HL-60/S4 treated with retinoic acid at 250 ng/mL for 4 days and 3 days (cell line): ENCODE measurements at regions not wholly inside any gene's neighbourhood (a gene's known extent, or its start where the extent isn't known, plus 50 kb on each side); places are given as distances from the start of the nearest gene placed in this dataset.
"Not testable (repeated sequence)": the region's sequence is repeated elsewhere in the genome, so short reads cannot be mapped to it uniquely, and the experiment has no call there.

Experiments used
- in situ Hi-C: fragments of 300-500 bp; cut with MboI; formaldehyde crosslinking; loops from 2 replicates; pipeline ENCODE4 v1.7.0; 2022; ENCODE audit warnings: low sequenced_read_pairs

- in situ Hi-C loops = no loop called here
Observed at GRCh38 chr6:26230351-26230750, 134.6 kb upstream of the BTN3A2 start.

- in situ Hi-C loops = no loop called here
Observed at GRCh38 chr6:26231006-26231587, 133.9 kb upstream of the BTN3A2 start.

GRCh38 chr6:26232306-26232939 is 132.6 kb upstream of the BTN3A2 start:
- in situ Hi-C loops = no loop called here

GRCh38 chr6:26232940-26233648 is 131.9 kb upstream of the BTN3A2 start:
- in situ Hi-C loops = no loop called here

- in situ Hi-C loops = no loop called here
Observed at GRCh38 chr6:26233649-26234420, 131.2 kb upstream of the BTN3A2 start.

- in situ Hi-C loops = no loop called here
Observed at GRCh38 chr6:26234421-26235301, 130.3 kb upstream of the BTN3A2 start.

GRCh38 chr6:26235302-26235670 is 129.7 kb upstream of the BTN3A2 start:
- in situ Hi-C loops = no loop called here

GRCh38 chr6:26239415-26239814 is 125.6 kb upstream of the BTN3A2 start:
- in situ Hi-C loops = not testable (repeated sequence)

- in situ Hi-C loops = no loop called here
Observed at GRCh38 chr6:26240157-26241032, 124.6 kb upstream of the BTN3A2 start.

- in situ Hi-C loops = no loop called here
Observed at GRCh38 chr6:26241033-26241895, 123.7 kb upstream of the BTN3A2 start.

- in situ Hi-C loops = no loop called here
Observed at GRCh38 chr6:26243132-26243531, 121.9 kb upstream of the BTN3A2 start.

GRCh38 chr6:26243752-26244151 is 121.2 kb upstream of the BTN3A2 start:
- in situ Hi-C loops = no loop called here

GRCh38 chr6:26246058-26246457 is 118.9 kb upstream of the BTN3A2 start:
- in situ Hi-C loops = no loop called here

- in situ Hi-C loops = no loop called here
Observed at GRCh38 chr6:26246553-26246952, 118.4 kb upstream of the BTN3A2 start.

- in situ Hi-C loops = no loop called here
Observed at GRCh38 chr6:26249707-26249956, 115.4 kb upstream of the BTN3A2 start.

- in situ Hi-C loops = no loop called here
Observed at GRCh38 chr6:26249957-26250697, 114.9 kb upstream of the BTN3A2 start.

GRCh38 chr6:26250698-26251044 is 114.3 kb upstream of the BTN3A2 start:
- in situ Hi-C loops = no loop called here

- in situ Hi-C loops = no loop called here
Observed at GRCh38 chr6:26251354-26252076, 113.5 kb upstream of the BTN3A2 start.
